HepG2 (cell line): ENCODE measurements at regions not wholly inside any gene's neighbourhood (a gene's known extent, or its start where the extent isn't known, plus 50 kb on each side); places are given as distances from the start of the nearest gene placed in this dataset.

ENCODE experiments used
- ATAC-seq: fragments of 200-7000 bp; cut with Tn5 transposase; 3 replicates; pipeline ENCODE4 v1.9.1; 2020; ENCODE audit warnings: mild to moderate bottlenecking, moderate library complexity
- BruUV-seq: library from RNA; stranded (reverse); fragments of 400-500 nt; replicated peaks from 2 replicates; lab custom pipeline; 2021; lab: Mats Ljungman, UMichigan
- CTCF ChIA-PET: fragments of 300-600 bp; formaldehyde crosslinking; extraction: SDS; loops from one replicate; lab custom pipeline; 2021; ENCODE audit warnings: low total read pairs, inconsistent platforms, low intra/inter-chr PET ratio; lab: Yijun Ruan, JAX
- POLR2A ChIA-PET: fragments of 350-600 bp; sonication (Branson Sonifier 250); formaldehyde crosslinking; loops from one replicate; lab custom pipeline; 2020; ENCODE audit warnings: antibody characterized with exemption, inconsistent platforms; lab: Yijun Ruan, JAX
- DNase-seq: peaks from one replicate; pipeline ENCODE4 v3.0.0-alpha.2; 2015; ENCODE audit warnings: low spot score
- FAIRE-seq: peaks from 3 replicates; lab custom pipeline; 2011; peaks lifted over from hg19 to GRCh38; lab: Jason Lieb, UNC
- H2AFZ ChIP-seq: one replicate; pipeline ENCODE4 v1.6.1; 2011; ENCODE audit warnings: low read length, inconsistent platforms
- H3K27ac ChIP-seq: fragments of 300-600 bp; 3 replicates; pipeline ENCODE4 v1.8.0; 2011; ENCODE audit warnings: mixed run types, mild to moderate bottlenecking, mixed read lengths, low read length, inconsistent platforms; ENCODE audit not compliant: insufficient read depth; ENCODE audit errors: extremely low read length
- H3K27me3 ChIP-seq, 2 experiments: fragments of 200-600 bp in 1 of 2; 2 replicates in 1 of 2; 3 replicates in 1 of 2; pipeline versions ENCODE4 v1.6.0 to v1.8.0; 2011; ENCODE audit warnings: low read length in 2 of 2, mild to moderate bottlenecking in 2 of 2, moderate library complexity in 2 of 2, inconsistent platforms in 1 of 2; ENCODE audit not compliant: insufficient read depth in 2 of 2, control insufficient read depth in 1 of 2
- H3K36me3 ChIP-seq, 2 experiments: fragments of 200-600 bp in 1 of 2; replicated peaks in 1 of 2; 2 replicates in 1 of 2; 3 replicates in 1 of 2; pipeline versions ENCODE4 v1.5.1 to v1.8.0; 2011; ENCODE audit warnings: low read length in 2 of 2, inconsistent platforms in 1 of 2; ENCODE audit not compliant: insufficient read depth in 2 of 2, control insufficient read depth in 1 of 2
- H3K4me1 ChIP-seq: 2 replicates; pipeline ENCODE4 v1.5.1; 2012; ENCODE audit warnings: low read length, inconsistent platforms; ENCODE audit not compliant: insufficient read depth
- H3K4me2 ChIP-seq: 2 replicates; pipeline ENCODE4 v1.6.0; 2011; ENCODE audit warnings: low read depth, low read length, inconsistent platforms
- H3K4me3 ChIP-seq, 3 experiments: fragments of 200-600 bp in 1 of 3; sonication (generic), shearing (Covaris generic) in 1 of 3; replicated peaks in 1 of 3; 2 replicates each; pipeline ENCODE4 v1.5.1; 2011 to 2016; ENCODE audit warnings: low read length in 3 of 3, inconsistent platforms in 2 of 3, low read depth in 2 of 3, mild to moderate bottlenecking in 2 of 3, control low read depth in 1 of 3, mixed read lengths in 1 of 3; ENCODE audit not compliant: insufficient read depth in 1 of 3
- H3K79me2 ChIP-seq: one replicate; pipeline ENCODE4 v1.6.1; 2011; ENCODE audit warnings: low read length, inconsistent platforms; ENCODE audit not compliant: insufficient read depth
- H3K9ac ChIP-seq: 2 replicates; pipeline ENCODE4 v1.6.0; 2011; ENCODE audit warnings: mild to moderate bottlenecking, low read depth, low read length, inconsistent platforms; ENCODE audit not compliant: insufficient read depth
- H3K9me3 ChIP-seq: 2 replicates; pipeline ENCODE4 v1.5.1; 2012; ENCODE audit warnings: mild to moderate bottlenecking, low read length
- H4K20me1 ChIP-seq: 2 replicates; pipeline ENCODE4 v1.6.0; 2011; ENCODE audit warnings: inconsistent platforms, mild to moderate bottlenecking, low read length, moderate library complexity; ENCODE audit not compliant: insufficient read depth
- ARNT ChIP-seq: fragments of 450-650 bp; IDR thresholded peaks from 2 replicates; pipeline ENCODE4 v1.6.1; 2017
- CEBPB ChIP-seq: IDR thresholded peaks from 2 replicates; pipeline ENCODE4 v1.6.1; 2011; ENCODE audit warnings: low read depth, low read length, improper control_type of control experiment, borderline replicate concordance
- KAT7 ChIP-seq: IDR thresholded peaks from 2 replicates; pipeline ENCODE4 v1.6.1; 2018; ENCODE audit warnings: borderline replicate concordance, missing compliant biosample characterization
- MEF2D ChIP-seq: sonication (generic); formaldehyde crosslinking; IDR thresholded peaks from 2 replicates; pipeline ENCODE4 v1.5.1; 2020; ENCODE audit warnings: mild to moderate bottlenecking, missing genetic modification reagents
- NCOR1 ChIP-seq: fragments of 200-600 bp; sonication (generic); IDR thresholded peaks from 2 replicates; pipeline ENCODE4 v1.7.0; 2017; ENCODE audit warnings: antibody characterized with exemption, low read length, borderline replicate concordance
- NR2F1 ChIP-seq, 2 experiments: fragments of 450-650 bp in 1 of 2; formaldehyde crosslinking in 1 of 2; IDR thresholded peaks; 2 replicates each; pipeline versions ENCODE4 v1.5.0 to v1.6.1; 2016 to 2020; ENCODE audit warnings: mild to moderate bottlenecking in 1 of 2, missing compliant biosample characterization in 1 of 2, missing genetic modification reagents in 1 of 2, moderate library complexity in 1 of 2
- in situ Hi-C: cut with HindIII; loops from 2 replicates; pipeline ENCODE4 v1.10.0; 2017; ENCODE audit warnings: low pct_unique_long_range_greater_than_20kb; ENCODE audit not compliant: extremely low pct_ligation_motif_present
- intact Hi-C: fragments of 100-400 bp; cut with micrococcal nuclease; formaldehyde crosslinking; loops from one replicate; pipeline ENCODE4 v1.10.0; 2022; ENCODE audit not compliant: unreplicated experiment
- TF ChIP-seq, protein P1 (sequence below): sonication (generic); formaldehyde crosslinking; IDR thresholded peaks from 2 replicates; pipeline ENCODE4 v1.8.0; 2022; ENCODE audit warnings: mild to moderate bottlenecking, missing genetic modification reagents, moderate library complexity

DNA sequence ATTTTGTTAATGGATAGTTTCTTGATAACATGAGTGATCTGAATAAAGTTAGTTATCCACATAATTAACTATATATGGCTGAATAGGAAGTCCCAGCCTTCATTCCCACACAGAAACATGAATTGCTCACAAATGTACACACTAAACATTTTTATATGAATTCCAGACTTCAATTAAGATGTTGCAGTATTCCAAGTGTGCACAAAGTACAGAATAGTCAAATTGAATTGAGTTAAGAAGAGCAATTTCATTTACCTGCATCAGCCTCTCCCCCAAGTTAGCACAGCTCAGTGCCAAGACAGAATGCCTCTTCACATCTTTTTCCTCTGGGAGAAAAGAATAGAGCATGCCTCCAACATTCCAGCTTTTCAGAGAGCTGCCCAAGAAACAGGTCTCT lies 207.0 kb upstream of the SAMSN1 start:
- H3K27me3 ChIP-seq: no peaks in the 10 kb centered on the region
- POLR2A ChIA-PET: no interaction called here
- H3K4me3 ChIP-seq: no peak overlapping the region
- no peaks in the 10 kb centered on the region for H3K79me2 ChIP-seq
- H3K4me2 ChIP-seq: no peak overlapping the region
- CTCF ChIA-PET: no interaction called here
- no peak overlapping the region for H3K27ac ChIP-seq
- H3K9ac ChIP-seq: no peak overlapping the region
- FAIRE-seq (no peak), DNase-seq (no peak), ATAC-seq (no peak)
- no peaks in the 10 kb centered on the region for H3K36me3 ChIP-seq
- TF ChIP-seq NCOR1 (no peak), NR2F1 (CRISPR knock-in tag; IDR thresholded peaks at IDR 0.05) (no peak), MEF2D (CRISPR knock-in tag) (no peak), KAT7 (CRISPR knock-in tag) (no peak)
- TF ChIP-seq, protein P1, sequence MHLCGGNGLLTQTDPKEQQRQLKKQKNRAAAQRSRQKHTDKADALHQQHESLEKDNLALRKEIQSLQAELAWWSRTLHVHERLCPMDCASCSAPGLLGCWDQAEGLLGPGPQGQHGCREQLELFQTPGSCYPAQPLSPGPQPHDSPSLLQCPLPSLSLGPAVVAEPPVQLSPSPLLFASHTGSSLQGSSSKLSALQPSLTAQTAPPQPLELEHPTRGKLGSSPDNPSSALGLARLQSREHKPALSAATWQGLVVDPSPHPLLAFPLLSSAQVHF (CRISPR knock-in tag): no peak
- intact Hi-C loops: no loop called here
- no peaks in the 10 kb centered on the region for H3K9me3 ChIP-seq
- H3K4me1 ChIP-seq: no peaks in the 10 kb centered on the region
- BruUV-seq: no TSS peak
- in situ Hi-C loops: no loop called here
- no peak overlapping the region for H2AFZ ChIP-seq
- H4K20me1 ChIP-seq: no peaks in the 10 kb centered on the region

- intact Hi-C loops: no loop called here
- Histone ChIP-seq H3K27ac (no peak overlapping the region), H3K36me3 (no peaks in the 10 kb centered on the region), H3K79me2 (no peaks in the 10 kb centered on the region), H3K4me3 (no peak overlapping the region), H2AFZ (no peak overlapping the region), H3K27me3 (no peaks in the 10 kb centered on the region), H3K4me2 (no peak overlapping the region), H4K20me1 (no peaks in the 10 kb centered on the region), H3K9ac (no peak overlapping the region), H3K4me1 (no peaks in the 10 kb centered on the region), H3K9me3 (no peaks in the 10 kb centered on the region)
- BruUV-seq: no TSS peak
- no peak for ATAC-seq
- ChIA-PET CTCF (no interaction called here), POLR2A (no interaction called here)
- in situ Hi-C loops: no loop called here
- TF ChIP-seq CEBPB (0 out of 2 replicates have a peak, but pooled peaks have one; percentile 5), ARNT (no peak)
- DNase-seq: no peak
- FAIRE-seq: no peak
Measured at GRCh38 chr21:14752345-14752909, 206.3 kb upstream of the SAMSN1 start.
